NCI-H2081 (cell line): ENCODE measurements at regions not wholly inside any gene's neighbourhood (a gene's known extent, or its start where the extent isn't known, plus 50 kb on each side); places are given as distances from the start of the nearest gene placed in this dataset.
A peak's percentile ranks its signal among the peaks of the same experiment; 100 is the strongest.
"Not testable (repeated sequence)": the region's sequence is repeated elsewhere in the genome, so short reads cannot be mapped to it uniquely, and the experiment has no call there.

Experiments
- DNase-seq, 2 experiments: peaks; one replicate each; lab custom pipeline; 2025; lab: John Stamatoyannopoulos, UW

GRCh38 chr16:80915079-80915450 is 91.6 kb downstream of the CMC2 start:
- no peak for DNase-seq

- DNase-seq, result no peak
Measured at GRCh38 chr16:80914379-80915078, 92.2 kb downstream of the CMC2 start.

GRCh38 chr16:80913397-80913796 is 93.3 kb downstream of the CMC2 start:
- DNase-seq, result no peak

- DNase-seq, result no peak
Measured at GRCh38 chr16:80912651-80913050, 94.0 kb downstream of the CMC2 start.

- DNase-seq, result no peak
Measured at GRCh38 chr16:80910434-80910833, 96.3 kb downstream of the CMC2 start.

GRCh38 chr16:80909720-80910119 is 97.0 kb downstream of the CMC2 start:
- no peak for DNase-seq

GRCh38 chr16:80906169-80906568 is 100.5 kb downstream of the CMC2 start:
- not testable (repeated sequence) for DNase-seq

- no peak for DNase-seq
Measured at GRCh38 chr16:80903616-80904015, 99.2 kb upstream of the CDYL2 start.

- DNase-seq, result no peak
Measured at GRCh38 chr16:80902306-80903110, 98.1 kb upstream of the CDYL2 start.

GRCh38 chr16:80900593-80900954 is 96.2 kb upstream of the CDYL2 start:
- DNase-seq, result no peak

GRCh38 chr16:80899809-80900592 is 95.6 kb upstream of the CDYL2 start:
- peak in 1 of 2 experiments; percentile 14 for DNase-seq

- DNase-seq, result no peak
Measured at GRCh38 chr16:80896776-80897175, 92.4 kb upstream of the CDYL2 start.

- no peak for DNase-seq
Measured at GRCh38 chr16:80894091-80894490, 89.7 kb upstream of the CDYL2 start.

- no peak for DNase-seq
Measured at GRCh38 chr16:80893686-80894085, 89.3 kb upstream of the CDYL2 start.

GRCh38 chr16:80892395-80892794 is 88.0 kb upstream of the CDYL2 start:
- not testable (repeated sequence) for DNase-seq

GRCh38 chr16:80889779-80890359 is 85.5 kb upstream of the CDYL2 start:
- DNase-seq, result no peak

- no peak for DNase-seq
Measured at GRCh38 chr16:80887062-80887461, 82.7 kb upstream of the CDYL2 start.

- DNase-seq, result no peak
Measured at GRCh38 chr16:80883816-80884215, 79.4 kb upstream of the CDYL2 start.

GRCh38 chr16:80883159-80883642 is 78.8 kb upstream of the CDYL2 start:
- DNase-seq, result no peak

GRCh38 chr16:80875616-80876015 is 71.2 kb upstream of the CDYL2 start:
- DNase-seq, result no peak

- no peak for DNase-seq
Measured at GRCh38 chr16:80874925-80875324, 70.5 kb upstream of the CDYL2 start.

- DNase-seq, result no peak
Measured at GRCh38 chr16:80862160-80862705, 57.8 kb upstream of the CDYL2 start.
